Prostate gland (tissue), 2 donors: ENCODE measurements at regions not wholly inside any gene's neighbourhood (a gene's known extent, or its start where the extent isn't known, plus 50 kb on each side); places are given as distances from the start of the nearest gene placed in this dataset.

Source experiments
- POLR2A ChIP-seq: fragments of 450-650 bp; IDR thresholded peaks from one replicate; pipeline ENCODE4 v1.6.1; 2016; ENCODE audit warnings: antibody characterized with exemption, mild to moderate bottlenecking
- TF ChIP-seq, protein P1 (sequence below), 4 experiments: fragments of 200-600 bp in 2 of 4; fragments of 450-650 bp in 2 of 4; sonication (generic) in 2 of 4; IDR thresholded peaks; 1 replicate in 3 of 4; 2 replicates in 1 of 4; pipeline ENCODE4 v1.5.1; 2016 to 2019; ENCODE audit warnings: antibody characterized with exemption in 4 of 4, mild to moderate bottlenecking in 2 of 4, moderate library complexity in 2 of 4

GRCh38 chr1:173293756-173294155 lies 86.6 kb upstream of the TNFSF4 start:
- TF ChIP-seq, protein P1, sequence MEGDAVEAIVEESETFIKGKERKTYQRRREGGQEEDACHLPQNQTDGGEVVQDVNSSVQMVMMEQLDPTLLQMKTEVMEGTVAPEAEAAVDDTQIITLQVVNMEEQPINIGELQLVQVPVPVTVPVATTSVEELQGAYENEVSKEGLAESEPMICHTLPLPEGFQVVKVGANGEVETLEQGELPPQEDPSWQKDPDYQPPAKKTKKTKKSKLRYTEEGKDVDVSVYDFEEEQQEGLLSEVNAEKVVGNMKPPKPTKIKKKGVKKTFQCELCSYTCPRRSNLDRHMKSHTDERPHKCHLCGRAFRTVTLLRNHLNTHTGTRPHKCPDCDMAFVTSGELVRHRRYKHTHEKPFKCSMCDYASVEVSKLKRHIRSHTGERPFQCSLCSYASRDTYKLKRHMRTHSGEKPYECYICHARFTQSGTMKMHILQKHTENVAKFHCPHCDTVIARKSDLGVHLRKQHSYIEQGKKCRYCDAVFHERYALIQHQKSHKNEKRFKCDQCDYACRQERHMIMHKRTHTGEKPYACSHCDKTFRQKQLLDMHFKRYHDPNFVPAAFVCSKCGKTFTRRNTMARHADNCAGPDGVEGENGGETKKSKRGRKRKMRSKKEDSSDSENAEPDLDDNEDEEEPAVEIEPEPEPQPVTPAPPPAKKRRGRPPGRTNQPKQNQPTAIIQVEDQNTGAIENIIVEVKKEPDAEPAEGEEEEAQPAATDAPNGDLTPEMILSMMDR (IDR thresholded peaks at IDR 0.05), result no peak
- no peak for TF ChIP-seq POLR2A
